ENCODE measurements at regions not wholly inside any gene's neighbourhood (a gene's known extent, or its start where the extent isn't known, plus 50 kb on each side); places are given as distances from the start of the nearest gene placed in this dataset.

- DNase-seq (ENCODE audit: low read depth): no peak
- H3K4me3 ChIP-seq (ENCODE audit: low read depth, low read length): no peak overlapping the region
- TF ChIP-seq POLR2A (IDR thresholded peaks at IDR 0.05; ENCODE audit: extremely low read depth, insufficient read length) (no peak), MYC (IDR thresholded peaks at IDR 0.05; ENCODE audit: low read depth, low read length) (no peak), CTCF (IDR thresholded peaks at IDR 0.05; ENCODE audit: low read depth, low read length) (no peak), MAX (IDR thresholded peaks at IDR 0.05; ENCODE audit: low read depth, low read length) (no peak)
Observed at GRCh38 chr19:28514166-28514565, 698.8 kb downstream of the UQCRFS1 start.

- TF ChIP-seq POLR2A (IDR thresholded peaks at IDR 0.05; ENCODE audit: extremely low read depth, insufficient read length) (no peak), CTCF (IDR thresholded peaks at IDR 0.05; ENCODE audit: low read depth, low read length) (no peak), MYC (IDR thresholded peaks at IDR 0.05; ENCODE audit: low read depth, low read length) (no peak), MAX (IDR thresholded peaks at IDR 0.05; ENCODE audit: low read depth, low read length) (no peak)
- no peak overlapping the region for H3K4me3 ChIP-seq (ENCODE audit: low read depth, low read length)
- DNase-seq (ENCODE audit: low read depth): no peak
Observed at GRCh38 chr19:28511655-28512054, 701.3 kb downstream of the UQCRFS1 start.

- H3K4me3 ChIP-seq (ENCODE audit: low read depth, low read length): no peak overlapping the region
- no peak for DNase-seq (ENCODE audit: low read depth)
- no peak for TF ChIP-seq POLR2A (IDR thresholded peaks at IDR 0.05; ENCODE audit: extremely low read depth, insufficient read length)
- no peak for TF ChIP-seq CTCF (IDR thresholded peaks at IDR 0.05; ENCODE audit: low read depth, low read length)
- TF ChIP-seq MAX (IDR thresholded peaks at IDR 0.05; ENCODE audit: low read depth, low read length): no peak
- no peak for TF ChIP-seq MYC (IDR thresholded peaks at IDR 0.05; ENCODE audit: low read depth, low read length)
Observed at GRCh38 chr19:28509079-28509895, 703.7 kb downstream of the UQCRFS1 start.

- no peak overlapping the region for H3K4me3 ChIP-seq (ENCODE audit: low read depth, low read length)
- no peak for DNase-seq (ENCODE audit: low read depth)
- no peak for TF ChIP-seq MAX (IDR thresholded peaks at IDR 0.05; ENCODE audit: low read depth, low read length)
- no peak for TF ChIP-seq MYC (IDR thresholded peaks at IDR 0.05; ENCODE audit: low read depth, low read length)
- no peak for TF ChIP-seq POLR2A (IDR thresholded peaks at IDR 0.05; ENCODE audit: extremely low read depth, insufficient read length)
- TF ChIP-seq CTCF (IDR thresholded peaks at IDR 0.05; ENCODE audit: low read depth, low read length): no peak
Observed at GRCh38 chr19:28508666-28509065, 704.3 kb downstream of the UQCRFS1 start.

GRCh38 chr19:28505933-28506332 lies 707.0 kb downstream of the UQCRFS1 start:
- TF ChIP-seq CTCF (IDR thresholded peaks at IDR 0.05; ENCODE audit: low read depth, low read length) (no peak), MYC (IDR thresholded peaks at IDR 0.05; ENCODE audit: low read depth, low read length) (no peak), MAX (IDR thresholded peaks at IDR 0.05; ENCODE audit: low read depth, low read length) (no peak), POLR2A (IDR thresholded peaks at IDR 0.05; ENCODE audit: extremely low read depth, insufficient read length) (no peak)

More at GRCh38 chr19:28505933-28506332, 707.0 kb downstream of the UQCRFS1 start:
- no peak for DNase-seq (ENCODE audit: low read depth)
- no peak overlapping the region for H3K4me3 ChIP-seq (ENCODE audit: low read depth, low read length)
